ENCODE measurements at regions not wholly inside any gene's neighbourhood (a gene's known extent, or its start where the extent isn't known, plus 50 kb on each side); places are given as distances from the start of the nearest gene placed in this dataset.

DNA sequence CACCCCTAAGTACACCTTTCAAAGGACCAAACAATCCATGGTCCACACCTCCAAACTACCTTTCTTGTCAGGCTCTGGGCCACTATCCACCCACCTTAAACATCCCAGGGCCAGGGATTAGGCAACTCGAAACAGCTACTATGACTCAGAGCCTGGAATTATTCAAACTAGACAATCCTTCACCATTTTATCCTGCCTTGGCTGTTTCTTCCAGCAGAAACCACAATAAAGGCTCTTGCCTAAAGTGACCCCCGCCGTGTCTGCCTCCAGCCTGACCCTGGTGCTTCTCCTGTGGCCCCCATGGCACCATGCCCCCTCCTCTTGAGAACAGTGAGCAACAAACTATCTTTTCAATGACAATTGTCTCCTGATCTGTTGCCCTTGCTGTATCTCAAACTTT lies 195.5 kb downstream of the EPM2A start:
- intact Hi-C loops (cut with micrococcal nuclease; ENCODE audit: unreplicated experiment): no loop called here
- Histone ChIP-seq H3K36me3 (ENCODE audit: insufficient read depth, low read length, poor library complexity, severe bottlenecking) (no peaks in the 10 kb centered on the region), H3K4me3 (ENCODE audit: low read depth, low read length, poor library complexity, severe bottlenecking) (no peak overlapping the region), H3K27me3 (replicated peaks; ENCODE audit: insufficient read depth, low read depth, low read length, poor library complexity) (no peaks in the 10 kb centered on the region), H3K9me3 (ENCODE audit: low read depth, low read length, poor library complexity, severe bottlenecking) (no peaks in the 10 kb centered on the region), H3K27ac (ENCODE audit: low read depth, low read length, poor library complexity, severe bottlenecking) (no peak overlapping the region), H3K4me1 (ENCODE audit: insufficient read depth, low read length, poor library complexity, severe bottlenecking) (no peaks in the 10 kb centered on the region)
- DNase-seq (ENCODE audit: low spot score): no peak
- POLR2A ChIA-PET (ENCODE audit: low non-redundant PET): no interaction called here
- CTCF ChIA-PET: no interaction called here
- no TSS peak for BruUV-seq (replicated peaks)
- no peak for TF ChIP-seq EZH2 (IDR thresholded peaks at IDR 0.05; ENCODE audit: borderline replicate concordance, low read depth, low read length, poor library complexity, severe bottlenecking)
- TF ChIP-seq, protein P1, sequence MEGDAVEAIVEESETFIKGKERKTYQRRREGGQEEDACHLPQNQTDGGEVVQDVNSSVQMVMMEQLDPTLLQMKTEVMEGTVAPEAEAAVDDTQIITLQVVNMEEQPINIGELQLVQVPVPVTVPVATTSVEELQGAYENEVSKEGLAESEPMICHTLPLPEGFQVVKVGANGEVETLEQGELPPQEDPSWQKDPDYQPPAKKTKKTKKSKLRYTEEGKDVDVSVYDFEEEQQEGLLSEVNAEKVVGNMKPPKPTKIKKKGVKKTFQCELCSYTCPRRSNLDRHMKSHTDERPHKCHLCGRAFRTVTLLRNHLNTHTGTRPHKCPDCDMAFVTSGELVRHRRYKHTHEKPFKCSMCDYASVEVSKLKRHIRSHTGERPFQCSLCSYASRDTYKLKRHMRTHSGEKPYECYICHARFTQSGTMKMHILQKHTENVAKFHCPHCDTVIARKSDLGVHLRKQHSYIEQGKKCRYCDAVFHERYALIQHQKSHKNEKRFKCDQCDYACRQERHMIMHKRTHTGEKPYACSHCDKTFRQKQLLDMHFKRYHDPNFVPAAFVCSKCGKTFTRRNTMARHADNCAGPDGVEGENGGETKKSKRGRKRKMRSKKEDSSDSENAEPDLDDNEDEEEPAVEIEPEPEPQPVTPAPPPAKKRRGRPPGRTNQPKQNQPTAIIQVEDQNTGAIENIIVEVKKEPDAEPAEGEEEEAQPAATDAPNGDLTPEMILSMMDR (conservative IDR thresholded peaks at IDR 0.05; ENCODE audit: low read depth, low read length): no peak

DNA sequence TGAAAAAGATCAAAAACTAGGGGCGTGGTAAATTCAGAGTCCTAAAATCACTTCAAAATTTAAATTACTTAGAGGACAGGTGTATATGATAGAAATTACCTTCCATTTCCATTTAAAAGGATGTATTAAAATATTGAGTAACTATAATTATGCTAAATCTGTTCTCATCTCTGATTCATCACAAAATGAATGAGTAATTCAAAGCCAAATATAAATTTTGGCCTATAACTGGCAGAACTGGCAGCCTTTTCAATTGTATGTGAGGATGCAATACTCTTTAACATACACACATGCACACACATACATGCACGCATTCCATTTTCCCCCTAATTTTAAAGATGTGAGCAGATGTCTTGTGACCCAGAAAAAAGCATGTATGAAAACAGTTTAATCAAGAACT lies 194.6 kb downstream of the EPM2A start:
- no peak for DNase-seq (ENCODE audit: low spot score)
- no peak for TF ChIP-seq EZH2 (IDR thresholded peaks at IDR 0.05; ENCODE audit: borderline replicate concordance, low read depth, low read length, poor library complexity, severe bottlenecking)
- TF ChIP-seq, protein P1 (conservative IDR thresholded peaks at IDR 0.05; ENCODE audit: low read depth, low read length): no peak
- H3K4me1 ChIP-seq (ENCODE audit: insufficient read depth, low read length, poor library complexity, severe bottlenecking): no peaks in the 10 kb centered on the region
- no peaks in the 10 kb centered on the region for H3K36me3 ChIP-seq (ENCODE audit: insufficient read depth, low read length, poor library complexity, severe bottlenecking)
- no peaks in the 10 kb centered on the region for H3K9me3 ChIP-seq (ENCODE audit: low read depth, low read length, poor library complexity, severe bottlenecking)
- ChIA-PET CTCF (no interaction called here), POLR2A (ENCODE audit: low non-redundant PET) (no interaction called here)
- BruUV-seq (replicated peaks): no TSS peak
- intact Hi-C loops (cut with micrococcal nuclease; ENCODE audit: unreplicated experiment): no loop called here
- no peak overlapping the region for H3K4me3 ChIP-seq (ENCODE audit: low read depth, low read length, poor library complexity, severe bottlenecking)
- no peak overlapping the region for H3K27ac ChIP-seq (ENCODE audit: low read depth, low read length, poor library complexity, severe bottlenecking)
- no peaks in the 10 kb centered on the region for H3K27me3 ChIP-seq (replicated peaks; ENCODE audit: insufficient read depth, low read depth, low read length, poor library complexity)

DNA sequence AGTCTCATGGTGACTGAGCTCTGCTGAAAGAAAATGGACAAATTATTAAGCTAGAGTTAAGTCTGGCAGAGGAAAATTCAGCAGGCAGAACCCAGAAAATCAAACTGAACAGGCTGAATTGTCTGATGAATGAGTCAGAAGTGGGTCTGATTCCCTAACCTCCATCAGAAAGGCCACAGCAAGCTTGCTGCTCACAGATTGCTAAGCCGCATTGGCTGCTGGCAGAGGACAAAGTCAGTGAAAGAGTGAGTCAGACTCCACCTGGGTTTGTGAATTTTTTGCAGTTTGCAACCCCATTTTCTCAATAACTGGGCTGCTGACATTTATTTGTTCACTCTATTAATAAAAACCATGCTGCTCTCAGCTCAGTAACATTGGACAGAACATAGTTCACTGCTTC lies 191.3 kb downstream of the EPM2A start:
- TF ChIP-seq EZH2 (IDR thresholded peaks at IDR 0.05; ENCODE audit: borderline replicate concordance, low read depth, low read length, poor library complexity, severe bottlenecking): no peak
- TF ChIP-seq, protein P1 (conservative IDR thresholded peaks at IDR 0.05; ENCODE audit: low read depth, low read length): no peak
- ChIA-PET CTCF (no interaction called here), POLR2A (ENCODE audit: low non-redundant PET) (no interaction called here)
- Histone ChIP-seq H3K27ac (ENCODE audit: low read depth, low read length, poor library complexity, severe bottlenecking) (no peak overlapping the region), H3K27me3 (replicated peaks; ENCODE audit: insufficient read depth, low read depth, low read length, poor library complexity) (no peaks in the 10 kb centered on the region), H3K9me3 (ENCODE audit: low read depth, low read length, poor library complexity, severe bottlenecking) (no peaks in the 10 kb centered on the region), H3K4me3 (ENCODE audit: low read depth, low read length, poor library complexity, severe bottlenecking) (no peak overlapping the region), H3K36me3 (ENCODE audit: insufficient read depth, low read length, poor library complexity, severe bottlenecking) (no peaks in the 10 kb centered on the region), H3K4me1 (ENCODE audit: insufficient read depth, low read length, poor library complexity, severe bottlenecking) (no peaks in the 10 kb centered on the region)
- BruUV-seq (replicated peaks): no TSS peak
- intact Hi-C loops (cut with micrococcal nuclease; ENCODE audit: unreplicated experiment): no loop called here
- no peak for DNase-seq (ENCODE audit: low spot score)
